AG04449 (cell line): ENCODE measurements at regions not wholly inside any gene's neighbourhood (a gene's known extent, or its start where the extent isn't known, plus 50 kb on each side); places are given as distances from the start of the nearest gene placed in this dataset.

Experiments used
- CTCF ChIA-PET: fragments of 350-600 bp; formaldehyde crosslinking; extraction: SDS; loops from one replicate; lab custom pipeline; 2021; ENCODE audit warnings: antibody characterized with exemption; lab: Yijun Ruan, JAX
- POLR2A ChIA-PET: fragments of 400-600, 350-600 bp; formaldehyde crosslinking; extraction: SDS; loops from one replicate; lab custom pipeline; 2020; ENCODE audit warnings: antibody characterized with exemption, inconsistent platforms; lab: Yijun Ruan, JAX
- DNase-seq: peaks from one replicate; pipeline ENCODE4 v3.0.0-alpha.2; 2010; ENCODE audit warnings: low read depth, low spot score
- H3K4me3 ChIP-seq: 2 replicates; pipeline ENCODE4 v1.5.1; 2011; ENCODE audit warnings: low read depth, mild to moderate bottlenecking, control low read depth, low read length
- TF ChIP-seq, protein P1 (sequence below): IDR thresholded peaks from one replicate; pipeline ENCODE4 v1.5.1; 2011; ENCODE audit warnings: mild to moderate bottlenecking, moderate library complexity, low read length, control low read depth, inconsistent platforms; ENCODE audit not compliant: insufficient read depth; ENCODE audit errors: missing control alignments

DNA sequence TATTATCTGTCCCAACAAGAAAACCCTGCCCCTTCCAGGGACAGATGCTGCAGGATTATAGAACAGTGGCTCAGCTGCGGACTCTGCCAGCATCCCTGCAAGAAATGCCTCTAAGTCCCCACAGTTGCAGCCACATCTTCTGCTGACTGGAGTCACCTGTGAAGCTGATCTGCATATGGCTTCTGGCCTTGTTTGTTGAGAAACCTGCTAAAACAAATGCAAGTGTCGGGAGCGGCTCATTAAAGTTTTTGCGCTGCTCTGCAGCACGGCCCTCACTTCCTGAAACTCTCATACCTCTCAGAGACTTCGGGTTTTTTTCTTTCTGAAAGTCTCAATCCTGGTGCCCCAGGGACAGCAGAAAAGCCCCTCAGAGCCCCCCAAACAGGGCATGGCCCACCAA lies 725.0 kb downstream of the UQCRFS1 start:
- TF ChIP-seq, protein P1, sequence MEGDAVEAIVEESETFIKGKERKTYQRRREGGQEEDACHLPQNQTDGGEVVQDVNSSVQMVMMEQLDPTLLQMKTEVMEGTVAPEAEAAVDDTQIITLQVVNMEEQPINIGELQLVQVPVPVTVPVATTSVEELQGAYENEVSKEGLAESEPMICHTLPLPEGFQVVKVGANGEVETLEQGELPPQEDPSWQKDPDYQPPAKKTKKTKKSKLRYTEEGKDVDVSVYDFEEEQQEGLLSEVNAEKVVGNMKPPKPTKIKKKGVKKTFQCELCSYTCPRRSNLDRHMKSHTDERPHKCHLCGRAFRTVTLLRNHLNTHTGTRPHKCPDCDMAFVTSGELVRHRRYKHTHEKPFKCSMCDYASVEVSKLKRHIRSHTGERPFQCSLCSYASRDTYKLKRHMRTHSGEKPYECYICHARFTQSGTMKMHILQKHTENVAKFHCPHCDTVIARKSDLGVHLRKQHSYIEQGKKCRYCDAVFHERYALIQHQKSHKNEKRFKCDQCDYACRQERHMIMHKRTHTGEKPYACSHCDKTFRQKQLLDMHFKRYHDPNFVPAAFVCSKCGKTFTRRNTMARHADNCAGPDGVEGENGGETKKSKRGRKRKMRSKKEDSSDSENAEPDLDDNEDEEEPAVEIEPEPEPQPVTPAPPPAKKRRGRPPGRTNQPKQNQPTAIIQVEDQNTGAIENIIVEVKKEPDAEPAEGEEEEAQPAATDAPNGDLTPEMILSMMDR = no peak
- DNase-seq = no peak
- ChIA-PET CTCF (no interaction called here), POLR2A (no interaction called here)
- no peak overlapping the region for H3K4me3 ChIP-seq

- POLR2A ChIA-PET = no interaction called here
- H3K4me3 ChIP-seq = no peak overlapping the region
- DNase-seq = no peak
- TF ChIP-seq, protein P1 = no peak
- CTCF ChIA-PET = interaction anchor here (0.5 kb wide), 1 partner anchor 218 kb away, joined by 3 read pairs; no protein-coding TSS in a partner anchor
Observed at GRCh38 chr19:28486926-28487325, 726.0 kb downstream of the UQCRFS1 start.

- no peak overlapping the region for H3K4me3 ChIP-seq
- CTCF ChIA-PET = interaction anchor here (0.5 kb wide), 1 partner anchor 219 kb away, joined by 3 read pairs; no protein-coding TSS in a partner anchor
- DNase-seq = no peak
- POLR2A ChIA-PET = no interaction called here
- TF ChIP-seq, protein P1 = no peak
Observed at GRCh38 chr19:28486473-28486872, 726.5 kb downstream of the UQCRFS1 start.

DNA sequence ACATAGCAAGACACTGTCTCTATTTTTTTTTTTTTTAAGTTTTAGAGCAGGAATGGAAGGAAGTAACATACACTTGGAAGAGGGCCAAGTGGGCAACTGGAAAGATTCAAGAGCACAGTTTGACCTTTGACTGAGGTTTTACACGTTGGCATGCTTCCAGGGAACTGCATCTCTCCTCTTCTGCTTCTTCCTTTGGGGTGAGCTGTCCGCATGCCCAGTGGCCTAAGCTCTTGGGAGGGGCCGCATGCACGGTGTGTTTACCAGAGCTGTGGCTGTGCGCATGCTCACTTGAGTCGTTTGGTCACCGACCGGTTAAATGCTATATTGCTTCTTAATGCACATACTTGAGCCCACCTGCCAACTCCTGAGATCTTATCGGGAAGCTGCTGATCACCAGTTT lies 727.7 kb downstream of the UQCRFS1 start:
- TF ChIP-seq, protein P1 = no peak
- no peak for DNase-seq
- H3K4me3 ChIP-seq = no peak overlapping the region
- CTCF ChIA-PET = no interaction called here
- POLR2A ChIA-PET = no interaction called here

GRCh38 chr19:28483197-28483596 lies 729.8 kb downstream of the UQCRFS1 start:
- no peak for DNase-seq
- no peak overlapping the region for H3K4me3 ChIP-seq
- ChIA-PET POLR2A (no interaction called here), CTCF (no interaction called here)
- TF ChIP-seq, protein P1 = no peak

DNA sequence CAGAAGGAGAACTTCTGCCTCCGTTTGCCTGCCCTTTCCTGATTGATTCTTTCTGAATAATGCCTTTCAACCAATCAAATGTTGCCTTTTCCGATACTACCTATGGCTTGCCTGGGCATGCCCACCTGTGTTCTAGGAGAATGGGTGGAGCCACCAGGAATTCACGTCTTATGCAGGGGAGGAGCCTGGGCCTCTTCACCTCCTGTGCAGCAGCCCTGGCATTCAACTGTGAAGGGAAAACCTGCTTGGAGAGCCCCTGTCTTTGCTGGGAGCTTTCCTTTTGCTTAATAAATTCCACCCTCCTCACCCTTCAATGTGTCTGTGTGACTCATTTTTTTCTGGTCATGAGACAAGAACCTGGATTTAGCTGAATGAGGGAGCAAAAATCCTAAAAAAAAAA lies 730.7 kb downstream of the UQCRFS1 start:
- TF ChIP-seq, protein P1 = no peak
- H3K4me3 ChIP-seq = no peak overlapping the region
- no peak for DNase-seq
- CTCF ChIA-PET = no interaction called here
- POLR2A ChIA-PET = no interaction called here
